ENCODE measurements at regions not wholly inside any gene's neighbourhood (a gene's known extent, or its start where the extent isn't known, plus 50 kb on each side); places are given as distances from the start of the nearest gene placed in this dataset.

DNA sequence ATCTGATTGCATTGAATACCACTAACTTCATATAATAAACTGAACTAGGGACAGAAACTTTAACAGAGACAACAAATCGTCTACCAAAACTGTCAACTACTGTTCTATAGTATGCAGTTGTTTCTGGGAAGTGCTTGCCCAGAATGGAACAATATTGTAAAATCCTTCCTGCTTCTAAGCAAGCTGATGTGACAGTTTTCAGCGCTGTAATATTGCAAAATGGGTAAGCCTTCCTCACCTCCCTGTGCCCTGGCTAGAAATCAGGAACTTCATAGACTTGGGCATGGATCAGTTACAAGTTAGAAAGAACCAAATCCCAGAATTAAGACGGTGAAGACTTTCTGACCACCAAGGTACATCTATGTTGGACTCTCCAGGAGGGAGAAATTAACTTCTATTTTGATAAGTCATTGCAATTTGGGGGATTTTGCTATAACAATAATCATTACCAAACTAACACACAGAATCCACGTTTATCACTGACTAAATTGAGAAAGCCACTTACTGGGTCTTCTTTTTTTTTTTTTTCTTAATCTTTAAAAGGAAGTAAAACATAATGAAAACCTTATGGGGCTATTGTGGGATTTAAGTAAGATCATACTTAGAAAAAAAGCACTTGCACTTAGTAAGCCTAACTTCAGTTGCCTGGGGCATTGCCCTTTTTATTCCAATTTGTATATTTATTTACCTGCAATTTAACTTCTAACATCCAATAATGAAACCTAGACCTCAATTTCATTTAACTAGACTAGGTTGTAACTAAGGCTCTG is 261.5 kb downstream of the TRIB2 start:
- DNase-seq = no peak

DNA sequence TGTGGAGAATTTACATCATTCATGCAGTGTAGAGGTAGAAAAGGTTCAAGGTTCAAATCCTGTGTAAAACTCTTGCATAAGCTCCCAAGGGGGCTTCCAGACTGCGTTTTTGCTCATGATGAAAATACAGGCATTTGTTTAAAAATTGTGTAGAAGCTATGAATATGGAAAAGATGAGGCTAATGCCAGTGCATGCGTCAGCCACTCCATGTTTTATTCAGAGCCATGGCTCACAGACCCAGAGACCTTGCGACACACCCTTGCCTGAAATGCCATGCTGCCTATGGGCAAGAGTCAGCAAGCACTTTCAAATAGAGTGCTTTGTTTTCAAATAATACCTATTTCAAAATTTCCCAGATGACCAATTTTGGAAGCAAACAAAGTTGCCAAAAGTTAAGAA is 262.3 kb downstream of the TRIB2 start:
- no peak for DNase-seq

- DNase-seq = no peak
These were observed 264.1 kb downstream of the TRIB2 start for GRCh38 chr2:12980817-12981216.

- no peak for DNase-seq
These were observed 265.4 kb downstream of the TRIB2 start for GRCh38 chr2:12982149-12982584.

DNA sequence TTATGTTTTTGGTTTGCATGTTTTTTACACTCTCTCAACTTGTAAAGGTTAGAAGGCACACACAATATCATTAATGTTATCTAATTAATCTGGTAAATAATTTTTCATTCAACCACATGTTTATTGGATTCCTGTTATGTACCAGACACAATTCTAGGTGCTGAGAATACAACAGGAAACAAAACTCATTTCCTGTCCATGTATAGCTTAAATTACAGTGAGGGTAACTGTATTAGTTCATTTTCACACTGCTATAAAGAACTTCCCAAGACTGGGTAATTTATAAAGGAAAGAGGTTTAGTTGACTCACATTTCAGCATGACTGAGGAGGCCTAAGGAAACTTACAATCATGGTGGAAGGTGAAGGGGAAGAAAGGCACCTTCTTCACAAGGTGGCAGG is 270.5 kb downstream of the TRIB2 start:
- no peak for DNase-seq

GRCh38 chr2:12988279-12988678 is 271.5 kb downstream of the TRIB2 start:
- no peak for DNase-seq

GRCh38 chr2:12990523-12990922 is 273.8 kb downstream of the TRIB2 start:
- no peak for DNase-seq

- no peak for DNase-seq
These were observed 281.9 kb downstream of the TRIB2 start for GRCh38 chr2:12998685-12999084.

DNA sequence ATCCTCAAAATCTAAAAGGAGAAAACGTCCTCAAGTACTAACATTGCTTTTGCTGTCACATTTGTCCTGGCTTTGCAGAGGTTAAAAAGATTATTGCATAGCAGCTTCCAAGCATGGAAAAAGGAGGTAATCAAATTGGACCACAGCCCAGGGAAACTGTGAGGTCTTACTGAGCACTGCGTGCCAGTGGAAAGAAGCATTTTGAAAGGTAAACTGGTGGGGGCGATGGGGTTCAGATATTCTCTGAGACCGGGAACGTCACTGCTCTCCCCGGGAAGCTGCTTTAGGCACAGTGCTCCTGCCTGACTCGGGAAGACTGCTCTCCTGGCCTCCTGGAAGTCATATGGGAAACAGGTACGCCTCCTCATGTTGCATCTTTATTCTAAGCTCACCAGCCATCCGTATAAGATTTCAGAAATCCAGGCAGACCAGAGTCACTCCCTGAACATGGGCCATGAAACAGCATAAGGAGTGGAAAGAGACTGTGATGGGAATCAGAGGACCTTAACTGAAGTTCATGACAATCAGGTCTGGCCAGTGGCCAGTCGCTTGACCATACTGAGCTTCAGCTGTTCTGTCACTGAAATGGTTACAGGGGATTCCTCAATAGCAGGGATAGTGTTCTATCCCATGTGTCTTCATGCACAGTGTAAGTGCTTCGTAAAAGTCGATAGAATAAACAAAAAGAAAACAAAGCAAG is 284.1 kb downstream of the TRIB2 start:
- no peak for DNase-seq

GRCh38 chr2:13001408-13001807 is 284.7 kb downstream of the TRIB2 start:
- DNase-seq = no peak

DNA sequence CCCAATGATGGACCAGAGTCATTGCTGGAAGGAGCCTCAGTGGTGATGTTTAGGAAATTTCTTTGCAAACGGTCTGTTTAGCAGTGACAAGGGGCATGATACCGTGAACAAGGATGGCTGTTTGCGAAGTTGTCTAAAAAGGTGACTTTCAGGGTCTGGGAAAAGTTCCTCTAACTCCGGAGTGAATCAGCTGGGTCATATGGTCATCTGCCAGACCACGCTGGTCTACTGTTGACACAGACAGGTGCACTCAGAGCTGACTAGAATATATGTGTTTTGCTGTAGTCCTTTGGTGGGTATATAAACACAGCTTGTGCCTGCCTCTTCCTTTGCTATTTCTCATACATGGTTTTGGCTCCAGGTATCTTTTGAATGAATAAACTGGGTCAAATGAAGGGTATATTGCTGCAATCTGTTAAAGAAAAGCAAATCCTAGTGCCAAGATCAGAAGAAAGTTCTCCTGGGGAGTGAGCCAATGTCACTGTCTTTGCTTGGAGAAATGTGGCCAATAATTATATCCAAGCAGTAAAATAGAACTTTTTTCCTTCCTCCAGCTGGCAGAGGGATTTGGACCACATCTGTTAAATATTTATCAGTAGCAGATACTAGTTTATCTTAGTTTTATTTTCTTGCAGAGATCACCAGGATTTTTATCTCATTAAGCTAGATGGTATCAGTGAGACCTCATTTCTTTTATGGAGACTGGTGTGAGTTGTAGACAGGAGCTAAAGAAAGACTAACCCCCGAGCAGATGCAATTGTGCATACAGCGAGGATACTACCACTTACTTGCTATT is 286.0 kb downstream of the TRIB2 start:
- no peak for DNase-seq

DNA sequence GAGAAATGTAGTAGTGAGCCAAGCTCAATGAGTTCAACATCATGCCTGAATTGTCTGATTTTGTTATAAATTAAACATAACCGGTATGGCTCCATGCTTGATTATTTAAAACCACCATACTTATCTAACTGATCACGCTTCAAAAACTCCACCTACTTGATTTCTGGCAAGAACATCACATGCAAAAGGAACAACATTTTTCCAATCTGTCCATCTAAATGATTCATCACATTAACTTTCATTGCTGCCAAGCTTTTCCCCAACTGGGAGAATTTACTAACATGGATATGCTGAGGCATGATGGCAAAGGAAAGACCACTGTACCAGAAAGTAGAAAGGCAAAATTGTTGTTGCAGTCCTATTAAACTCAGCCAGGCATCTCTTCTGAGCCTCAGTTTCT is 286.8 kb downstream of the TRIB2 start:
- no peak for DNase-seq

DNA sequence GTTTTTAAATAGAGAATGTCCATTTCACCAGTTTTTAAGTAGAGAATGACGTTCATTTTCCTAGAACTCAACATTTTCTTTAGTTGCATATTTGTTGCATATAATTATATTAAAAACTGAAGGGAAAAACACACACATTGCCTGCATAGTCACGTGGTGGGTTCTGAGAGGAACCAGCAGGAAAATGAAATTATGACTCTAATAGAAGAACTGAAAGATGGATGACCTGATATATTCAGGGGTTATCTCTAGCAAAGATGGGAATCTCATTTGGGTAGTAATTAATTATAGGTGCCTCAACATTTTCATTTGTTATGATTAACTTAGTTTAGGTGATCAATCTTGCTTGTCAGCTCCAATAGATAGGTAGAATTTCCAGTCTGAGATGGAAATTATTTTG is 288.3 kb downstream of the TRIB2 start:
- DNase-seq = no peak

DNA sequence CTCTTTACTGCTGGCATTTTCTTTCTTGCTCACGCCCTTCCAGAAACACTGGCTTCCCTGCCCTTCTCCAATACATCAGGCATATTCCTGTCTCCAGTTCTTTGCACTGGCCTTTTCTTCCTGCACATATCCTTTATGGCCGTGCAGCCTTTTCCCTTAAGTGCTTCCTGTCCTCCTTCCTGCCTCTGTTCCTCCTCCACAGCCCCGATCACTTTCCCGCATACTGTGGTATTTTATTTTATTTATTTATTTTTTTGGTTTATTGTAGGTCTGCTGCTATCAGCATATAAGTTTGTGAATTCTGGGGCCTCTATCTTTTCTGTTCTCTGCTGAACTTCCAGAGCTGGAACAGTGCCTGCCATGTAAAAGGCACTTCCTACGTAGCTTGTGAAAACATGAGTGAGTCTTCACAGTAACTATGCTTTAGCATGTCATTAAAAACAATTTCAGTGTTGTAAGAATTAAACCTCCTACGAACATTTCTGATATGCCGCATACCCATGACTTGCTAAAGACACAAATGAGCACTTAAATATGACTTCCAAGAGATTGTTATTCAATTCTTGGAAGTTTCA is 289.1 kb downstream of the TRIB2 start:
- no peak for DNase-seq

- no peak for DNase-seq
These were observed 289.7 kb downstream of the TRIB2 start for GRCh38 chr2:13006426-13006825.

GRCh38 chr2:13006829-13007717 is 290.3 kb downstream of the TRIB2 start:
- peak; percentile 76 for DNase-seq

GRCh38 chr2:13009027-13009642 is 292.4 kb downstream of the TRIB2 start:
- no peak for DNase-seq

- DNase-seq = no peak
These were observed 293.5 kb downstream of the TRIB2 start for GRCh38 chr2:13010283-13010682.

GRCh38 chr2:13014783-13015182 is 298.0 kb downstream of the TRIB2 start:
- no peak for DNase-seq

GRCh38 chr2:13015532-13016320 is 299.0 kb downstream of the TRIB2 start:
- DNase-seq = no peak

- no peak for DNase-seq
These were observed 301.8 kb downstream of the TRIB2 start for GRCh38 chr2:13018490-13018889.
